GM21619 (cell line): ENCODE measurements at regions not wholly inside any gene's neighbourhood (a gene's known extent, or its start where the extent isn't known, plus 50 kb on each side); places are given as distances from the start of the nearest gene placed in this dataset.

Experiments used
- ATAC-seq: cut with Tn5 transposase; IDR thresholded peaks from one replicate; pipeline ENCODE4 v1.9.1; 2021; ENCODE audit not compliant: unreplicated experiment

GRCh38 chr3:102078854-102079808 is 229.8 kb downstream of the NFKBIZ start:
- ATAC-seq: no peak

GRCh38 chr3:102079809-102080197 is 230.5 kb downstream of the NFKBIZ start:
- ATAC-seq: no peak

DNA sequence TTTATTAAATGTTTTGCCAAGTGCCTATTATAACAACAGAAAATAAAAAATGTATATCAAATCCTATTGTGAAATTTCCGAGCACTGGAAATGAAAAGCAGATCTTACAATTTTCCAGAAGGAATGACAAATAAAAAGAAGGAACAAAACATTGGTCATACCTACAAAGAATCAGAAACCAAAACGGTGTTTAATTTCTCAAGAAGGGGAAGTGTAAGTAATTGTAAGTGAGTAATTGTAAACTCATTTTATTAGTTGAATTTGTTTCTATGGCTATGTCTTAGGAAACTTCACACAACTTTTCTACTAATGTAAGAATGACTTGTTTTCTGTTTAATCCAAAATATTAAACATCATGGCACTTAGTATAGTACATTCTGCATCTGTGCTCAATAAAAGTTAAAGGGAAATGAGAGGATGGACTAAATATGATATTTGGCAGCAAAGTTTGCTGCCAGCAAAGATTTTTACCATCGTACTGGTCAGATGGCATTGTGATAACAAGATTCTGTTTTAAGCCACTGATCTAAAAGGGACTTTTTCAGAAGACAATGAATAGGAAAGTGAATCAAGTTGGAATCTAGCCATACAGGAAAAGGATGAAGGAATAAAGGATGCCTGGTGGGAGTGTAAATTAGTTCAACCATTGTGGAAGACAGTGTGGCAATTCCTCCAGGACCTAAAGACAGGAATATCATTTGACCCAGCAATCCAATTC is 232.4 kb downstream of the NFKBIZ start:
- ATAC-seq: no peak

DNA sequence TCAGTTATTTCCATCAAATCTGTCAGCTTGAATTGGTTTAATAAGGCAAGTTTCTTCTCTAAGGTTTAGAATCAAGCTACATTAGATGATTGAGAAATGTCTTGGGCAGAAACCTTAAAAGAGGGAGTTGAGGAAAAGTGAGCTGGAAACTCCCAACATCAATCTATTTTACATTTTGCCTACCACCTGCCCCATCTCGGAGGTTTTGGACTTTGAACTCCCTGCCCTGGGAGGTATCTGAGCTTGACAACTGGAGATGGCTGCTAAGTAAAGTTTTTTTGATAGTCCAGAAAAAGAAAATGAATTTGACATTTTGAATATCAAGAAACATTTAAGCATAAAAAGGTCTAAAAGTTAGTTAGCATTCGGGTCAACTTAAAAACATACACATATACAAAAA is 234.2 kb downstream of the NFKBIZ start:
- ATAC-seq: no peak

- ATAC-seq: no peak
These were observed 234.7 kb downstream of the NFKBIZ start for GRCh38 chr3:102084006-102084405.

- no peak for ATAC-seq
These were observed 235.4 kb downstream of the NFKBIZ start for GRCh38 chr3:102084704-102085103.

- ATAC-seq: no peak
These were observed 236.3 kb downstream of the NFKBIZ start for GRCh38 chr3:102085431-102086176.

DNA sequence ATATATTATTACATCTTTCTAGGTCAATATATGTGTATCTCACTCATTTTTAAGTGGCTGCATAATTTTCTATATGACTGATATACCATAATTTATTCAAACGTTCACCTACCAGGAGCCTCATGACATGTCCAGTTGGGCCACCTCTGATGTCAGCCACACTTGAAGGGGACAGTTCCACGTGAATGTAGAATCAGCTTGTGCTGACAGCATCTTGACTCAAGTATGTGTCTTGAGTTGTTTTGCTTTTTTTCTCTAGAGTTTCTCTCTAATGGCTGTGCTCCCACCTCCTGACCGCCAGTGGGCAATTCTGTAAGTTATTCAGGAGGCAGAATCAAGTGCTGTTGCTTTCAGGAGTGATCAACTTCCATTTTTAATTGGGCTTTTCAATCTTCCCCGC is 237.9 kb downstream of the NFKBIZ start:
- no peak for ATAC-seq

- ATAC-seq: no peak
These were observed 239.9 kb downstream of the NFKBIZ start for GRCh38 chr3:102089239-102089638.

DNA sequence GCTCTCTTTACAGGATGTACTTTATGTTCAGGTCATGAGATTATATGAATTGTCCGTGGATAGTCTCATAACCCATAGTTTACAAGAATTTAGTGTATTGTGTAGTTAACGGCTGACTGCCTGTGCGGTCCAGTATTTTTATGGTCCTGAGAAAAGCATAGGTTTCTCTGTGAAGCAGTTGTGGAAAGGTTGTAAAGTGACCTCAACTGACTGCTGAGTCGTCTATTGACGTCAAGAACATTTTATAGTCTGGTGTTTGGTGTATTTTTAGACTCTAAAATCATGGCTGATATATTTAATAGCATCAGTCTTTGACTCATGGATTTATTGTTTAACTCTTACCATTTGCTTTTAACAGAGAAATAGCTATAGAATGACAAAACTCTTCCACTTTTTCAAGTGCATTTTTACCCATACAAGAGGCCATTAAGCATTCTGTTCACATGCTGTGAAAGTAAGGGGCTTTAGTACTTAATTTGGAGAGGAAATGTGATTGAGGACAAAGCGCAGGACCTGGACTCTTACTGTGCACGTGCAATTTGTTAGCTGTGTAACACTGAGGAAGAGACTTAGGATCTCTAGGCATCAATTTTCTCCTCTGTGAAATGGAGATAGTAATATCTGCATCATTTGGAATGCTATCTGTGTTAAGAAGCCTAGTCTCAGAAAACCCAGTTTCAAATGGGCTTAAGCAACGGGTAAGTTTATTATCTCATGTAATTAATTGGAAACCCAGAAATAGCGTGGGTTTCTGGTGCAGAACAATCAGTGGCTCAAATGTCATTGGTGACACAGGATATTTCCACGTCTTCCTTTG is 240.8 kb downstream of the NFKBIZ start:
- no peak for ATAC-seq

DNA sequence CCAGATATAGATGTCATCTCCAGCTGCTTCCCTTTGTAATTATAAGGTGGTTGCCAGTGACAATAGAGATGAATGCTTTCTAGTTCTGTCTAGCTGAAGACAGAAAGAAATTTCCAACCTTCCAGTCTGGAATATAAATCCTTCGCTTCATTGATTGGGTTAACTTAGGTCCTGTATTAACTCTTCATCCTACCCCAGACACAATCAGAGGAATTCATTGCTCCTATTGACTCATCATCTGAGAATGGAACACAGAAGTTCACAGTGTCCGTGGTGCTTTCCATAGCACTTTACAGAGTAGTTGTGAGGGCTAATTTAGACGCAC is 241.4 kb downstream of the NFKBIZ start:
- no peak for ATAC-seq

- ATAC-seq: no peak
These were observed 242.0 kb downstream of the NFKBIZ start for GRCh38 chr3:102091358-102091757.

DNA sequence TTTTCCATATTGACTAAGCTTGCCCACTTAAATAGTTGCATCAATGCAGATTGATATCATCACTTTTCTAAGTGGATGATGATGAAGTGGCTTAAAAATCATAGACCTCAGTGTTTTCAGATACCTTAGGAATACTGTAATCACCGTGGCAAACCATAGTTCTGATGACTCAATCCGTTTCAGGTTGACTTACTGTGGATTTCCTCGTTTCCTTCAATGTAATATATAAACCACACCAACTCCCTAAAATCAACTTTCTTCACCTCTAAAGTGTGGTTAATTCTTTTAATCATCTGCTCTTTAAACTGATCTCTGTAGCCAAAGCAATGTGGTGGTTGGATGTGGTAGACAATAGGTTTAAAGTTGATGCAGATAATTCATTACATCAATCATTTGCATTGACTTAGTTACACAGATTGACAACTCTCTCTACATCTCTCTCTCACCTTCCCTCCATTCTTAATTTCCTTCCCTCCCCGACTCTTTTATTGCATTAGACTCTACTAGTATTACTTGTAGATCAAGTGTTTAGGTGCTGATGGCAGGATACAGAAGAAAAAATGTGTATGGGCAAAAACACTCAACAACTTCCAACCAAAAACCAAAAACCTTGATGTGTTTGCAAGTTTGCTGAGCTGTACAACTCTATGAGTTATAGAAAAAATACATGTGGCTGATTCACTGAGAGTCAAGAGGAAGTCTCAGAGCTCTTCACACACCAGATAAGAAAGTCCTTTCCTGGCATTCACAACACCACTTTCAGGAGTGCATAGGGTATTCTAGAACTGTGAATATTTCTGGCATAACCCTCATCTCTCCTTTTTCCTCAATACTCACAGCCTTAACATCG is 243.5 kb downstream of the NFKBIZ start:
- ATAC-seq: no peak

DNA sequence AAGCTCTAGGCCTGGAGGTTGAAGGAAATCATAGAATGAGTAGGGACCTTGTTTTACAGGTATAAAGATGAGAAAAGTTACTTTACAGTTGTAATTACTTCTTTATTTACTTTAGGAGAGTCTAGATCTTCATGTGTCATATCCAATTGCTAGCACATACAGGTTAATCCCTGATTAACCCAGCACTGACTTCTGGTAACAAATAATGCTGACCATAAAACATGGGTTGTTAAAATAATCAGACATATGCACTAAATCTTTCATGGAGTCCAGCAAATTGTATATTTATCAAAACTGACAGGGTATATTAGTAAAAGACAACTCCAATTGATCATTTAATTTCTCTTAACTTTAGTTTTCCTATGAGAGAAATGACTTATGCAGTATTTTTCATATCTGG is 245.2 kb downstream of the NFKBIZ start:
- ATAC-seq: no peak

DNA sequence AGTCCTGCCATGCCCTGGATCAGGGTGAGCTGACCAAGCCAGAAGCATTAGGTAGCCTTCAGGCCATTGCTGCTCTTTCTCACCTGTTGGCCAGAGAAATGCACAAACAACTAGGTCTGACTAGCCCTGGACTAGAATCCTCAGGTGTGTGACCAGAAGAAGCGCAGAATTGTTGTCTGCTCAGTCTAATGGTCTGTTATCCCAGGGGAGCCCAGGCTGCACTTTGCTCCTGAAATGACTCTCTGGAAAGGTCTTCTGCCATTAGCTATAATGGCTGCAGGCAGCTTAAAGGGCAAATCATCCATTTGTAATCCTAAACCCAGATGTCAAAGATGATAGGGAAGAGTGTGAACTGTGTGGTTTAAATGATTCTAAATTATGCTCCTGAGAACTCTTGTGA is 246.1 kb downstream of the NFKBIZ start:
- no peak for ATAC-seq

GRCh38 chr3:102096066-102096465 is 246.8 kb downstream of the NFKBIZ start:
- ATAC-seq: no peak

GRCh38 chr3:102098130-102098885 is 249.0 kb downstream of the NFKBIZ start:
- ATAC-seq: no peak

DNA sequence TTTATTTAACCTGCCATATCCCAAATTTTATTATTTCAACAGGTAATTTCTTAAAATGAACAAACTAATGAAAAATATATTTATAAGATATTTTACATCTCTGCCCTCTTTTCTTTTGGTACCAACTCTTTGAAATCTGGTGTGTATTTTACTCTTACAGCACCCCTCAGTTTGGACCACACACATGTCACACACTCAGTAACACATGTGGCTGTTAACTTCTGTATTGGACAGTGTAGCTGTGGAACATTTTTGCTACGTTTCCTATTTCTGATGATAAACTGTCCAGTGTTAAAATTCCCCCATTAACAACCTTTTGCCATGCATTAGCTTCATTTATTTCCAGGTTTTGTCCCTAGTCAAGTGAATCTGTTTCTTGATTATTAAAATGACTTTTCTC is 250.6 kb downstream of the NFKBIZ start:
- no peak for ATAC-seq

GRCh38 chr3:102102394-102102793 is 253.1 kb downstream of the NFKBIZ start:
- ATAC-seq: no peak
